C1 segment of cervical spinal cord (tissue), 14 donors: ENCODE measurements at regions not wholly inside any gene's neighbourhood (a gene's known extent, or its start where the extent isn't known, plus 50 kb on each side); places are given as distances from the start of the nearest gene placed in this dataset.
A peak's percentile ranks its signal among the peaks of the same experiment; 100 is the strongest.

Experiments used
- DNase-seq, 14 donors: peaks; one replicate each; lab custom pipeline; 2025; lab: John Stamatoyannopoulos, UW

- no peak for DNase-seq
These were observed 730.6 kb upstream of the FANCL start for GRCh38 chr2:58971511-58972360.

GRCh38 chr2:58970365-58970764, 729.2 kb upstream of the FANCL start:
- DNase-seq: no peak

- DNase-seq: no peak
These were observed 727.8 kb upstream of the FANCL start for GRCh38 chr2:58968885-58969284.

- DNase-seq: no peak
These were observed 726.6 kb upstream of the FANCL start for GRCh38 chr2:58967736-58968135.

DNA sequence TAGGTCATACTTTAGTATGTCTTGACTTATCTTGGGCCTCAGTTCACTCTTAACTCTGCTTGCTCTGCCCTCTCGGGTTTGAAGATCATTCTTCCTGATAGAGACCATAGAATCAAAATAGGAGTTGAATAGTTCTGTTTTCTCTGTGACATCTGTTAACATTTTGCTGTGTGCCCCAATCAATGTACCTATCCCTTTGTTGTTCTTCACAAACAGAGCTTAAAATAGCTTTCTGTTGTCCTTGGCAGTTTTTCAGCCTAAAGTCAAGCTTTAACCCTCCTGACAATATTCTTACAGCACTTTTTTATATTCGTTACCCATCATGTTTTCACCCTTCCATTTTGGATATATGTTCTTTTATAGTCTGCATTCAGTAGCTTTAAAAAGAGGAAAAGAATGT, 724.5 kb upstream of the FANCL start:
- no peak for DNase-seq

GRCh38 chr2:58959996-58960395, 718.9 kb upstream of the FANCL start:
- no peak for DNase-seq

GRCh38 chr2:58957188-58957840, 716.2 kb upstream of the FANCL start:
- DNase-seq: no peak

- DNase-seq: no peak
These were observed 713.8 kb upstream of the FANCL start for GRCh38 chr2:58954880-58955385.

DNA sequence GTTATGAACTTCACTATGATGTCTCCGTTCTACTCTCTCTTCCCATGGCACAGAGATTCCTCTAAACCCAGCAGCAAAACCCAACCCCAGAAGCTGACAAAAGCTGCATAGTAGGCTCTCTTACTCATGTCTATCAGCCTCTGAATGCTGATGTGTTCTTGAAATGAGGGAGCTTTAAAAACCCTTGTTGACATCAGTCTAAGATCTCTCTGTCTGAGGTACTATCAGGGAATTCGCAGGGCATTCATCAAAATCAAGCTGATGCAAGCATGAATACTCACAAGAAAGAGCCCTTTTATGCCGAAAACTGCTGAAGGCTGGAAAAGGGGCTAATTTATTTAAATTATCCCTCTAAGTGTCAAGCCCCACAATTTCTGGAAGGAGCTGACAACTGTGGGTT, 710.6 kb upstream of the FANCL start:
- no peak for DNase-seq

DNA sequence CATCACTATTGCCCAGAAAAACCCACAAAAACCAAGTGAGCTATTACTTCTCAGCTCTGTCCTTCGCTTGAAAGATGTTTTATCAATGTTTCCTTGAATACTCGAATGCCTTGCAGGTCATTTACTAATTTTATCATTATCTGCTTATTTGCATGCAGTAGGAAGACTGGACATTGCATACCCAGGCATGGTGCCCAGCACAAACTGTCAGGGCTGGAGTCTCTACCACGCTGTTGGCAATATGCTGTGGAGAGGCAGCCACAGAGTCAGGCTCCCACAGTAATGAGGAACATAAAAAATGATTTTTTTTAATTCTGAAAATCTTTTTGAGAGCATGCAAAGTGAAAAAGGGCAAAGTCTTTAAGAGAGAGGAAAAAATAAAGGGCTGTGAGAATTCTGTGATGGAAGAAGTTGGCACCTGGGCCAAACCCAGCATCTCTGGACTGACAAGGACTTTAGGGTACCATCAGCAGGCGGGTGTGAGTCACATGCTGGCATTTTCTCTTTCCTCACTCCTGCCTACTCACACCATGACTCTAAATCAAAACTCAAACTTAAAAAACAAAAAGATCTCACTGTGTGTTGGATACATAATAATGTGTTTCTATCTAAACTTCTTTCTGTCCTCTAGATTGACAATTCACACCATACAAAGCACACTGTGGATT, 709.8 kb upstream of the FANCL start:
- no peak for DNase-seq

DNA sequence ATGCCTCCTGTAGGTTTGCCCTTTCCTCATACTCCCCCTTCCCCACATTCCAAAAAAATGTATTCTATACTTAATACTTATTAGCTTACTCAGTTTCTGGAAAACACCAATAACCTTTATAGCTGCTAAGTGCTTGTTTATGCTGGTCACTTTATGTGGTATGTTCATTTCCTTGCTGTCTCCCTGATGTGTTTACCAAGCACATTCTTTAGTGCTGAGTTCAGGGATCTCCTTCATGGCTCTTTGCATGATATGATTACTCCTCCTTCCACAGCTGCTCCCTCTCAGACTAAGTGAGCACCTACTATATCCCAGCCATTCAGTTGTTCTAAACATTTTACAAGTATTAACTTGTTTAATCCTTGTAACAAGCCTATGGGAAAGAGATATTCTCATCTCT, 698.3 kb upstream of the FANCL start:
- DNase-seq: no peak

DNA sequence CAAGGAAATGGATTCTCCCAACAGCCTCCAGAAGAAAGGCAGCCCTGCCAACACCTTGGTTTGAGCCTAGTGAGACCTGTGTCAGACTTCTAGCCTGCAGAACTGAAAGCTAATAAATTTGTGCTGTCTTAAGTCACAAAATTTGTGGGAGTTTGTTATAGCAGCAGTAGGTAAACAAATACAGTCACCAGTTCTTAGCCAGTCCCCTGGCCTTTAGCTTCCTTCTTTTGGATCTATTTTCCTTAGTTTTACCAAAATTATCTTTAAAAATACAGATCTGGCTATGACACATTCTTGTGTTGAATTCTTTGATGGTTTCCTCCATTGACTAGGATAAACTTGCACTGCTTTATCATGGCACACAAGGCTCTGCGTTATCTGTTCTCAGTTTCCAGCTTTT, 697.9 kb upstream of the FANCL start:
- no peak for DNase-seq

- DNase-seq: no peak
These were observed 691.7 kb upstream of the FANCL start for GRCh38 chr2:58932801-58933200.

DNA sequence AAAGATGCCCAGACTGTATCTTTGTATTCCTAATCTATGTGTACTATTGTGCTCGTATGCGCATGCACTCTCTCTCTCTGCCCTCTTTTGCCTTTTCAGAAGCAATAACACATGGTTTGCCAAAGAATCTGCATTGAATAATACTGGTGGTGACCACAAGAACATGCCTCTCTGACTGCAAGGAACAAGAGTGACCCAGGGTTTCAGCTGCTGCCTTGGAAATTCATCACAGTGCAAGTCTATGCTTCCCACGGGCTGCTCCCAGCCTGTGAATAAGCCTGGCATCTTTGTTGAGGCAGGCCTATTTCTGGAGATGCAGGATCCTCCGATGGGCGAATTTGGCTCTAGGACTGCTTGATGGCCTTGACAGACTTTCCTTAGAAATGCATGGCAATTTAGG, 689.4 kb upstream of the FANCL start:
- peak in 3 of 14 donors; percentile 1 to 6 (median 3) for DNase-seq

GRCh38 chr2:58928973-58929372, 687.8 kb upstream of the FANCL start:
- no peak for DNase-seq

GRCh38 chr2:58928391-58928790, 687.3 kb upstream of the FANCL start:
- DNase-seq: no peak

DNA sequence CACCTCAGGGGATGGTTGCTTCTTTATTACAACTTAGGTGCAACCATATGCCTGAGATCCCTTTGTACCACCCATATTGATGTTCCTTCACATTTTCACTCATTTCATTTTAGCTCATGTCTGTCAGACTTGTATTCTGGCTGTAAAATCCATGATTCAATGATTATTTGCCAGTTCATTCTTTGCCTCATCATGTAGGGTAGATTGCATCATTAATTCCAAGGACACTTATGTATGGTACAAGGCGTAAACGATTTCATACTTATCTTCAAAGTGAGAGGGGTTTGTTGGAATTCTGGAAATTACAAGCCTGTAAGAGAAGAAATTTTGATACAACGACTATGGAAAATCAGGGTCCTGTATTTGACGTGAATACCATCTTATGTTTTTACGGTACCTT, 685.0 kb upstream of the FANCL start:
- DNase-seq: no peak

DNA sequence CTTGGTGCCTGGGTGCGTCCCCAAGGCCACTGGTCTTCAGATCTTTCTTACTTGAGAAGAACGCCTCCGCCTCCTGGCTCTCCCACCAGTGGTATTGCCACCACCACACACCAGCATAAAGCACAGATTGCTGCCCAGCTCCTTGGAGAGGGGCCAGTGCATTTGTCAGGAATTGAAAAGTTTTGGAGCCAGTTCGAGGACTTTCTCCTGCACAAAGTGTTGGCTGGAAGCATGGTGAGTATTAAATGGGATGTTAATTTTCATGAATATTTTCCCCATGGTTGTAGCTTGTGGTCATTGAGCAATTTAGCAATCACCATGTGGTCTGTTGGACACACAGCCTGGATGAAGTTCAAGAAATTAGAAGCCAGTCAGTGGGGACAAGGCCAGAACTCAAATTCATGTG, 684.6 kb upstream of the FANCL start:
- DNase-seq: peak in 8 of 14 donors; percentile 3 to 57 (median 20)

DNA sequence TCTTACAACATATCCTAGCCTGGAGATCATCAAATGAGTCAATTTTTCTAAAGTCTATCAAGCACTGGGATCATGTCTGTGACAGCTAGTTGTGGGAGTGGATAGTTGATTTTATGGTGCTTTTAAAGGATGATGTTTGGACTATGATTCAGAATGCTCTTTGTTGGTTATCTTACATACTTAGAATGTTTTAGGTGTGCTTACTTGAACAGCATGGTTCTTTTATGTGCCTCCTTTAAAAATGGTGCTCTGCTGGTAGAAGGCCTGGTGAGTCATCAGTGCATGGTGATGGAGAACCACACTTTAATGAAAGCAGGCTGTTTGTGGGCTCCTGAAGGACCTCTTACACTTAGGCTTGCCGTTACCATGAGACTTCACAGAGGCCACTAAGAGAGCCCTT, 682.7 kb upstream of the FANCL start:
- no peak for DNase-seq

DNA sequence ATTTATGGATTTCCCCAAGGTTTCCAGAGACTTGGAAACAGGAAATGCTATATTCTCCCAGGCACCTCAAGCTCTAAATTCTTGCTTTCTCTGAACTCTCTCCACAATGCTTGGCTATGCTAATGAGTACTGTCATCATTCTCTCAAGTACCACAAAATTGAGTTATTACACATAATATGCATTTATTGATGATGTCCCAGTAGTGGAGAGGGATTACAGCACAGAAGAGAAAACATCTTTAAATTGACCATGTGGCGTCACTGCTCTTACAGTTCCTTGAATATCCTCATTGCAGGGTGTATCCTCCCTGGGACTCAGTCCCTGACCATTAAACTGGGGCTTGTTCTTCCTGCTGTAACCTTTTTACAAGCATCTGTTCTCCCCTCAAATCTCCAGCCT, 681.1 kb upstream of the FANCL start:
- no peak for DNase-seq

GRCh38 chr2:58921676-58922075, 680.6 kb upstream of the FANCL start:
- DNase-seq: no peak

DNA sequence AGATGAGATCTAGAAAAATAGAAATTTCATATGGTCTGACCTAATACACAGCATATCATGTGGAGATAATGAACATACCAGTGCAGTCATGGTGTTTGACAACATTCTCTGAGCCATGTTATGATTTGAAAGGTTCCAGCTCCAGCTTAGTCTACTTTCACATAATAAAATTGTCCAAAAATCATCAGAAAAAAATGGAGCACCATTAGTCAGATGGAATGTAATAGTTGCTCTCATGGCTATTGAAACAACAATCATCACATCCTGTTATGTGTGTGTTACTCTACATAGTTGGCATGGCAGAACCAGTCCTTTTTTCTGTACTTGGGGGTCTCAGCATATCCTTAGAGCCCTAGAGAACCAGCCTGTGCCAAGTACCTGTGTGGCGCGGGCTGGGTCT, 678.9 kb upstream of the FANCL start:
- no peak for DNase-seq

DNA sequence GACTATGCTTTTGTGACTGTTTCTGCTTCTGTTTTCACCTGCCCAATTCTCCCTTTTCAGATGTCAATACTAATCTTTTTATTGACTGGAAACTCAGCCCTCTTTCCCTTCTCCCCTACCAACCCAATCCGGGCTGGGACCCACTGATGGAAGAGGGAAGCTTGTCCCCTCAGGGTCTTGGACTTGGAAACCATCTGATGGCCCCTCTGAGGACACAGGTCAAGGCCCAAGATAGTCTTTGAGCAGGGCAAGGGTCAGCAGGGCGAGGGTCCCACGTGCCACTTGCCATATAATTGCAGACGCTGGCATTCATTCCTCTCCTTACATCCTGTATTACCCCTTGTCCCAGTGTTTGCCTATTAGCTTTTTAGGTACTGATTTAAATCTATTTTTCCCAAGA, 678.2 kb upstream of the FANCL start:
- no peak for DNase-seq
